IPS-11a (cell line): ENCODE measurements at regions not wholly inside any gene's neighbourhood (a gene's known extent, or its start where the extent isn't known, plus 50 kb on each side); places are given as distances from the start of the nearest gene placed in this dataset.
A peak's percentile ranks its signal among the peaks of the same experiment; 100 is the strongest.

ENCODE experiments used
- H3K4me3 ChIP-seq: one replicate; pipeline ENCODE4 v1.5.1; 2013; ENCODE audit warnings: low read depth, low read length, control low read depth

- H3K4me3 ChIP-seq, result no peak overlapping the region
These were observed 72.0 kb upstream of the VRK1 start for GRCh38 chr14:96725232-96725631.

DNA sequence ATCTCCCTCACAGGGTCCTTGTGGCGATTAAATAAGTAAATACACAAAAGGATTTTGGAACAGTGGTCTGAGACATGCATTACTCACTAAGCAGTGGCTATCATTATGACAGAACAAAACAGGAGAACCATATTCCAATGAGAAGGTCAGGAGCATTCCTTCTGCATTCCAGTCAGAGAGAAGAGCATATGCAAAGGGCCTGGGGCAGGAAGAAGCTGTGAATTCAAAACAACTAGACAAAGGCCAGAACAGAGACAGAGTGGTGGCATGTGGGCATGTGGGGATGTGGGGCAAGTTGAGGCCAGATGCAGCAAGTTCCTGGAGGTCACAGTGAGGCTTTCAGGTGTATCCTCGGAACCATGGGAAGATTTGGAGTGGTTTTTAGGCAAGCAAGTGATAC is 70.1 kb upstream of the VRK1 start:
- H3K4me3 ChIP-seq, result no peak overlapping the region

DNA sequence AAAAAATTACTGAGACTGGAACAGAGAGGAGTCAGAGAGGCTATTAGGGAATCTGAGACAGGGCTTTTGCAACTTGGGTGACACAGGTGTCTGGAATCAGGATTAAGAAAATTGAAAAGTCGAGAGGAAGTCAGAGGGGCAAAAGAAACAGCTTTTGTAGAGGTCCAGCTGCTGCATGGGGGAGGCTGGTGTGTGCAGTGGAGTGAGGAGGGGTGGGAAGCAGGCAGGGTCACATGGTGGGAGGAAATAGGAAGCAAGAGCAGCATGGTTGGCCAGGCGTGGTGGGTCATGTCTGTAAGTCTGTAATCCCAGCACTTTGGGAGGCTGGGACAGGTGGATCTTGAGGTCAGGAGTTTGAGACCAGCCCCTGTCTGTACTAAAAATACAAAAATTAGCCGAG is 69.7 kb upstream of the VRK1 start:
- H3K4me3 ChIP-seq, result no peak overlapping the region

GRCh38 chr14:96727980-96728717 is 69.0 kb upstream of the VRK1 start:
- H3K4me3 ChIP-seq, result no peak overlapping the region

- H3K4me3 ChIP-seq, result no peak overlapping the region
These were observed 67.3 kb upstream of the VRK1 start for GRCh38 chr14:96729889-96730288.

- no peak overlapping the region for H3K4me3 ChIP-seq
These were observed 66.8 kb upstream of the VRK1 start for GRCh38 chr14:96730386-96730785.

GRCh38 chr14:96734076-96734622 is 63.0 kb upstream of the VRK1 start:
- H3K4me3 ChIP-seq, result no peak overlapping the region

DNA sequence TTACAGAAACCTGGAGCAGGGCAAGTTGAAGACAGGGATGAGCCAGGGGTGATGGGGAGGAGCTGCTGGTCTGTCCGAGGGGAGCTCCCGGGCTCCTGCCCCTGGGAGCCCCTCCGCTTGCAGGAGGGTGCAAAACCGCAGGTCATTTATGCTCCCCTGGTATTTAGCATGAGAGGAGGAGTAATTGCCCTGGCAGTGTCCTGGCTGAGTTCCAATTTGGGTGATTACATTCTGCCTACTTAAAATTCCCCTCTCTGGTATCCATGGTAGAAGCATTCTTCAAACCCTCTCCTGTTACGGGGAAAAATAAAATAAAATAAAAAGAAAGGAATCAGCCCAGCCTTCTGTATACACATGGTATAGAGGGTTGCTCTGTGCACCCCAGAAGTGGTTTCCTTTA is 61.7 kb upstream of the VRK1 start:
- H3K4me3 ChIP-seq, result no peak overlapping the region

- no peak overlapping the region for H3K4me3 ChIP-seq
These were observed 60.7 kb upstream of the VRK1 start for GRCh38 chr14:96736439-96736838.

DNA sequence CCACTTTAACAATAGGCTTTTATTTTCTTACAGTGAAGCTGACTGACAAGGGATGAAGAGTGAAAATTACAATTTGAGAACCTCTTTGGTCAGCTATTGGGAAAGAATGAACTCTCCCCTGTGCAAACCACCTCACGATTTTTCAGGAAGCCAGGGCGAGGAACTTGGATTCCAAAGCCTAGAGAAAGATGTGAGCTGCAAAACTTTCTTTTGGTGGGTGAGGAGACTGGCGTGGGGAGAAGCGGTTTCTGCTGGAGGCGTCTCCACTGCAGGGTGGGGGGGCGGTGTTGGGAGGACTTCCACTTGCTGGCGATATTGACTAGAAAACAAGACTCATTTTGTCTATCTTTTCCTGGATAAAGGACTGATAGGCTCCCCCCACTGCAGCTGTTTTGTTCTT is 59.3 kb upstream of the VRK1 start:
- no peak overlapping the region for H3K4me3 ChIP-seq

DNA sequence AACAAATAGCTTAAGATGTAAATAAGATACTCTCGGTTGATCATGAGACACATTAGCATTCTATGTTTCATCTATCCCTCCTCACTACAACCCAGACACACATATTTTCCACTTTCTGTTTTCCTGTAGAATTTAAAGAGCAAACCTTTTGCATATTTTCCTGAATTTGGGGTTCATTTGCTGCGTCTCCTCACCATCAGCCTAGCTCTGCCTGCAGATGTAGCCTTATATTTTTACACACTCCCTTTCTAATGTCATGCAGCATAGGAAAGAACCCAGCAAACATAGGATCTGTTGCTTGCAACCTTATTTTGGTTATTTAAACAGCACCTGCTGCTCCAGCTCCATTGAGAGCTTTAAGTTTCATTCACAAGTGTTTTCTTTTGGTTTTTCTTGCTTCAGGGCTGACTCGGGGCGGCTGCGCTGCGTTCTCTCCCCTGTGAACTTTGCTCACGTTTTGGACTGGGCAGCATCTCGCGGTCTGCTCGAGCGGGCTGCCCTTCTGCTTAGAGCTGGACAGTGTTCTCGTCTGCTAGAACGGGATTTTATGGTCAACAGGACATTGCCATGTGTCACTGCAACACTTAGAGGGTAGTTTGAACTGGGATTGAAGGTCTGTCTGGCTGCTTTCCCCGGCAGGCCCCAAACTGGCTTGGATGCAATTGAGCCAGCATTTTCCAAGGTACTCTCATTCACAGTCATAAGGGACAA is 57.8 kb upstream of the VRK1 start:
- no peak overlapping the region for H3K4me3 ChIP-seq

- peak overlapping the region; percentile 18 for H3K4me3 ChIP-seq
These were observed 55.8 kb upstream of the VRK1 start for GRCh38 chr14:96741151-96741977.

DNA sequence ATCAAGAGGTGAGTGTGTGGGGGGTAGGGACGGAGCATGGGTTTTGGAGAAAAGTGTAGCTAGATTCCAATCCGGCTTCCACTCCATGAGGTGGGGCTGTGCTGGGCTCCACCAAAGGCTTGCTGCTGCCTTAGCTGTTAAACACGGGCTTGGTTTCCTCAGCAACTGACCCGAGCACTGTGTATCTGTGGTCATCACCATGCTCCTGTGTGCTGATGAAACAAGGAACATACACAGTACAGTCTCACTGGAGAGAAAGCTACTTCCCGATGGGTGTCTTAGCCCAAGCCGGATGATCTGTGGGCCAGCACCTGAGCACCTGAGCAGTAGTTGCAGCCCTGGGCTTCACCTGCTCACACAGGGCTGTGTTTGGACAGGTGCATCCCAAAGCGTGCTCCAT is 52.9 kb upstream of the VRK1 start:
- no peak overlapping the region for H3K4me3 ChIP-seq

GRCh38 chr14:96745500-96746051 is 51.6 kb upstream of the VRK1 start:
- no peak overlapping the region for H3K4me3 ChIP-seq

GRCh38 chr14:96746101-96746500 is 51.1 kb upstream of the VRK1 start:
- H3K4me3 ChIP-seq, result no peak overlapping the region

GRCh38 chr14:96747006-96747405 is 50.2 kb upstream of the VRK1 start:
- H3K4me3 ChIP-seq, result no peak overlapping the region
